ENCODE measurements at regions not wholly inside any gene's neighbourhood (a gene's known extent, or its start where the extent isn't known, plus 50 kb on each side); places are given as distances from the start of the nearest gene placed in this dataset.

- DNase-seq, result no peak
Observed at GRCh38 chr19:29375429-29376119, 150.2 kb upstream of the VSTM2B start.

- no peak for DNase-seq
Observed at GRCh38 chr19:29376855-29377354, 148.9 kb upstream of the VSTM2B start.

GRCh38 chr19:29378126-29378525 lies 147.7 kb upstream of the VSTM2B start:
- no peak for DNase-seq

GRCh38 chr19:29378543-29379080 lies 147.2 kb upstream of the VSTM2B start:
- no peak for DNase-seq

- no peak for DNase-seq
Observed at GRCh38 chr19:29379257-29380021, 146.4 kb upstream of the VSTM2B start.

- DNase-seq, result no peak
Observed at GRCh38 chr19:29380581-29380980, 145.2 kb upstream of the VSTM2B start.

- no peak for DNase-seq
Observed at GRCh38 chr19:29381353-29382203, 144.2 kb upstream of the VSTM2B start.

- peak; percentile 14 to 46 for DNase-seq
Observed at GRCh38 chr19:29383696-29384095, 142.1 kb upstream of the VSTM2B start.

GRCh38 chr19:29384656-29385055 lies 141.1 kb upstream of the VSTM2B start:
- DNase-seq, result no peak

GRCh38 chr19:29385191-29385795 lies 140.5 kb upstream of the VSTM2B start:
- DNase-seq, result no peak

- no peak for DNase-seq
Observed at GRCh38 chr19:29386970-29387369, 138.8 kb upstream of the VSTM2B start.

- DNase-seq, result no peak
Observed at GRCh38 chr19:29387586-29387985, 138.2 kb upstream of the VSTM2B start.

- no peak for DNase-seq
Observed at GRCh38 chr19:29389495-29389894, 136.3 kb upstream of the VSTM2B start.

- no peak for DNase-seq
Observed at GRCh38 chr19:29390742-29391141, 135.1 kb upstream of the VSTM2B start.

- peak in 1 of 2 experiments; percentile 49 for DNase-seq
Observed at GRCh38 chr19:29393915-29394460, 131.8 kb upstream of the VSTM2B start.

- no peak for DNase-seq
Observed at GRCh38 chr19:29395111-29395733, 130.6 kb upstream of the VSTM2B start.

GRCh38 chr19:29395734-29396414 lies 129.9 kb upstream of the VSTM2B start:
- no peak for DNase-seq

GRCh38 chr19:29396925-29397324 lies 128.9 kb upstream of the VSTM2B start:
- DNase-seq, result no peak

- DNase-seq, result no peak
Observed at GRCh38 chr19:29397748-29398147, 128.0 kb upstream of the VSTM2B start.

- no peak for DNase-seq
Observed at GRCh38 chr19:29399804-29400203, 126.0 kb upstream of the VSTM2B start.
